Endothelial cell of umbilical vein (primary cell): ENCODE measurements at regions not wholly inside any gene's neighbourhood (a gene's known extent, or its start where the extent isn't known, plus 50 kb on each side); places are given as distances from the start of the nearest gene placed in this dataset.

ENCODE experiments used
- BruUV-seq: library from RNA; stranded (reverse); fragments of 400-500 nt; replicated peaks from 2 replicates; lab custom pipeline; 2021; lab: Mats Ljungman, UMichigan
- CTCF ChIA-PET: fragments of 300-600, 350-600 bp; sonication (Branson Sonifier 250); formaldehyde crosslinking; loops from one replicate; lab custom pipeline; 2021; ENCODE audit warnings: antibody characterized with exemption, inconsistent platforms; lab: Charles Lee
- POLR2A ChIA-PET: fragments of 300-600, 350-600 bp; sonication (Branson Sonifier 250); formaldehyde crosslinking; loops from one replicate; lab custom pipeline; 2021; ENCODE audit warnings: antibody characterized with exemption, inconsistent platforms; lab: Charles Lee
- DNase-seq: peaks from one replicate; pipeline ENCODE4 v3.0.0-alpha.2; 2011; ENCODE audit warnings: low read depth, low spot score
- FAIRE-seq: peaks from 2 replicates; lab custom pipeline; 2011; peaks lifted over from hg19 to GRCh38; lab: Jason Lieb, UNC
- H2AFZ ChIP-seq: 2 replicates; pipeline ENCODE4 v1.6.0; 2012; ENCODE audit warnings: low read depth, low read length, control low read depth, inconsistent platforms
- H3K27ac ChIP-seq: 2 replicates; pipeline ENCODE4 v1.5.1; 2011; ENCODE audit warnings: low read depth, mild to moderate bottlenecking, control low read depth, low read length, moderate library complexity; ENCODE audit not compliant: insufficient read depth
- H3K27me3 ChIP-seq, 2 experiments: 2 replicates each; pipeline versions ENCODE4 v1.6.0 to v1.6.1; 2011; ENCODE audit warnings: low read length in 2 of 2, mixed read lengths in 1 of 2; ENCODE audit not compliant: control insufficient read depth in 2 of 2, insufficient read depth in 2 of 2
- H3K36me3 ChIP-seq, 2 experiments: 2 replicates in 1 of 2; 3 replicates in 1 of 2; pipeline ENCODE4 v1.5.1; 2011; ENCODE audit warnings: low read length in 2 of 2, mild to moderate bottlenecking in 1 of 2, moderate library complexity in 1 of 2; ENCODE audit not compliant: control insufficient read depth in 2 of 2, insufficient read depth in 2 of 2; ENCODE audit errors: extremely low read depth in 1 of 2
- H3K4me1 ChIP-seq: 3 replicates; pipeline ENCODE4 v1.5.1; 2011; ENCODE audit warnings: mild to moderate bottlenecking, low read length; ENCODE audit not compliant: control insufficient read depth, insufficient read depth; ENCODE audit errors: extremely low read depth
- H3K4me2 ChIP-seq: 2 replicates; pipeline ENCODE4 v1.6.1; 2011; ENCODE audit warnings: low read length, control low read depth, mixed read lengths; ENCODE audit not compliant: insufficient read depth
- H3K4me3 ChIP-seq, 3 experiments: fragments of 200-600 bp in 1 of 3; sonication (generic), shearing (Covaris generic) in 1 of 3; replicated peaks in 1 of 3; 2 replicates each; pipeline ENCODE4 v1.5.1; 2011 to 2016; ENCODE audit warnings: control low read depth in 3 of 3, low read length in 3 of 3, mild to moderate bottlenecking in 2 of 3, inconsistent platforms in 1 of 3, low read depth in 1 of 3, moderate library complexity in 1 of 3; ENCODE audit not compliant: insufficient read depth in 1 of 3
- H3K79me2 ChIP-seq: 2 replicates; pipeline ENCODE4 v1.6.0; 2012; ENCODE audit warnings: low read length, inconsistent platforms; ENCODE audit not compliant: control insufficient read depth, insufficient read depth
- H3K9ac ChIP-seq: replicated peaks from 2 replicates; pipeline ENCODE3; 2011; ENCODE audit warnings: low read length, control low read depth; ENCODE audit not compliant: insufficient read depth; ENCODE audit errors: extremely low read depth
- H3K9me1 ChIP-seq: replicated peaks from 3 replicates; pipeline ENCODE4 v1.6.0; 2011; ENCODE audit warnings: mild to moderate bottlenecking, low read length; ENCODE audit not compliant: control insufficient read depth, insufficient read depth; ENCODE audit errors: extremely low read depth
- H3K9me3 ChIP-seq: replicated peaks from 2 replicates; pipeline ENCODE4 v1.5.1; 2012; ENCODE audit warnings: low read length, inconsistent platforms; ENCODE audit not compliant: control insufficient read depth, insufficient read depth
- H4K20me1 ChIP-seq: replicated peaks from 2 replicates; pipeline ENCODE3; 2011; ENCODE audit warnings: mild to moderate bottlenecking, low read length; ENCODE audit not compliant: control insufficient read depth, insufficient read depth; ENCODE audit errors: extremely low read depth
- CTCF ChIP-seq, 2 donors: IDR thresholded peaks; 1 replicate in 1 of 2; 2 replicates in 1 of 2; pipeline ENCODE4 v1.5.1; 2011; ENCODE audit warnings: low read length in 2 of 2, mild to moderate bottlenecking in 2 of 2, moderate library complexity in 2 of 2, control low read depth in 1 of 2, inconsistent platforms in 1 of 2, low read depth in 1 of 2; ENCODE audit not compliant: insufficient read depth in 1 of 2; ENCODE audit errors: extremely low read depth in 1 of 2
- FOS ChIP-seq: IDR thresholded peaks from 2 replicates; pipeline ENCODE4 v1.6.1; 2011; ENCODE audit warnings: mild to moderate bottlenecking, low read length, moderate library complexity, borderline replicate concordance; ENCODE audit not compliant: insufficient read depth
- GATA2 ChIP-seq: IDR thresholded peaks from 2 replicates; pipeline ENCODE4 v1.7.0; 2011; ENCODE audit warnings: low read depth, mild to moderate bottlenecking, moderate library complexity, mixed read lengths, low read length; ENCODE audit not compliant: insufficient read length, insufficient read depth
- JUN ChIP-seq: IDR thresholded peaks from 2 replicates; pipeline ENCODE4 v1.6.1; 2011; ENCODE audit warnings: borderline replicate concordance, low read depth; ENCODE audit not compliant: insufficient read length, insufficient read depth
- MAX ChIP-seq: IDR thresholded peaks from 2 replicates; pipeline ENCODE4 v1.6.1; 2011; ENCODE audit not compliant: insufficient read depth, insufficient read length
- MYC ChIP-seq: IDR thresholded peaks from one replicate; pipeline ENCODE4 v1.6.1; 2011; ENCODE audit warnings: mild to moderate bottlenecking, low read depth, low read length
- POLR2AphosphoS5 ChIP-seq: IDR thresholded peaks from 2 replicates; pipeline ENCODE4 v1.6.1; 2012; ENCODE audit warnings: low read depth, mild to moderate bottlenecking, control low read depth, low read length, moderate library complexity; ENCODE audit not compliant: insufficient read depth
- dilution Hi-C: fragments of 300-500 bp; cut with MboI; formaldehyde crosslinking; loops from one replicate; pipeline ENCODE4 v1.15.0; 2019; ENCODE audit warnings: low sequenced_read_pairs; ENCODE audit not compliant: extremely low pct_ligation_motif_present
- intact Hi-C: fragments of 100-400 bp; cut with micrococcal nuclease; formaldehyde crosslinking; loops from one replicate; pipeline ENCODE4 v1.10.0; 2022

GRCh38 chr12:76199808-76200207, 115.3 kb upstream of the NAP1L1 start:
- Histone ChIP-seq H3K9ac (no peak overlapping the region), H3K27me3 (no peaks in the 10 kb centered on the region), H3K79me2 (no peaks in the 10 kb centered on the region), H3K4me1 (no peaks in the 10 kb centered on the region), H3K36me3 (no peaks in the 10 kb centered on the region), H3K27ac (no peak overlapping the region), H3K4me2 (no peak overlapping the region), H3K9me1 (no peaks in the 10 kb centered on the region), H4K20me1 (no peaks in the 10 kb centered on the region), H3K4me3 (no peak overlapping the region), H2AFZ (no peak overlapping the region), H3K9me3 (peaks cover 3% of the 10 kb centered on the region)
- dilution Hi-C loops = no loop called here
- TF ChIP-seq POLR2AphosphoS5 = no peak
- TF ChIP-seq MAX = no peak
- TF ChIP-seq FOS = no peak
- TF ChIP-seq CTCF (IDR thresholded peaks at IDR 0.05; ENCODE audit: extremely low read depth in 1 of 2, insufficient read depth in 1 of 2, low read depth in 1 of 2, low read length in 2 of 2) = no peak
- no peak for TF ChIP-seq GATA2
- no peak for TF ChIP-seq JUN
- no peak for TF ChIP-seq MYC
- FAIRE-seq = no peak
- intact Hi-C loops = no loop called here
- POLR2A ChIA-PET = no interaction called here
- CTCF ChIA-PET = no interaction called here
- BruUV-seq = no TSS peak
- DNase-seq = no peak
